ENCODE measurements at regions not wholly inside any gene's neighbourhood (a gene's known extent, or its start where the extent isn't known, plus 50 kb on each side); places are given as distances from the start of the nearest gene placed in this dataset.
"Not testable (repeated sequence)": the region's sequence is repeated elsewhere in the genome, so short reads cannot be mapped to it uniquely, and the experiment has no call there.

- no peak for DNase-seq
Observed at GRCh38 chr13:90308249-90308648, 1039.2 kb upstream of the MIR17HG start.

- DNase-seq: no peak
Observed at GRCh38 chr13:90311929-90312328, 1035.6 kb upstream of the MIR17HG start.

- DNase-seq: no peak
Observed at GRCh38 chr13:90315061-90315460, 1032.4 kb upstream of the MIR17HG start.

GRCh38 chr13:90320664-90321063 is 1026.8 kb upstream of the MIR17HG start:
- DNase-seq: no peak

- no peak for DNase-seq
Observed at GRCh38 chr13:90321281-90321931, 1026.1 kb upstream of the MIR17HG start.

GRCh38 chr13:90329641-90330040 is 1017.8 kb upstream of the MIR17HG start:
- no peak for DNase-seq

- DNase-seq: no peak
Observed at GRCh38 chr13:90331974-90332373, 1015.5 kb upstream of the MIR17HG start.

- no peak for DNase-seq
Observed at GRCh38 chr13:90336507-90336906, 1011.0 kb upstream of the MIR17HG start.

- DNase-seq: not testable (repeated sequence)
Observed at GRCh38 chr13:90341348-90341747, 1006.1 kb upstream of the MIR17HG start.

- DNase-seq: not testable (repeated sequence)
Observed at GRCh38 chr13:90348477-90349136, 998.9 kb upstream of the MIR17HG start.

GRCh38 chr13:90352763-90353162 is 994.7 kb upstream of the MIR17HG start:
- DNase-seq: no peak

GRCh38 chr13:90355162-90355751 is 992.2 kb upstream of the MIR17HG start:
- DNase-seq: no peak

GRCh38 chr13:90360785-90361184 is 986.7 kb upstream of the MIR17HG start:
- DNase-seq: no peak

GRCh38 chr13:90362707-90363106 is 984.8 kb upstream of the MIR17HG start:
- DNase-seq: no peak

GRCh38 chr13:90365130-90365529 is 982.4 kb upstream of the MIR17HG start:
- DNase-seq: no peak

- DNase-seq: no peak
Observed at GRCh38 chr13:90374168-90374567, 973.3 kb upstream of the MIR17HG start.

GRCh38 chr13:90375851-90376250 is 971.6 kb upstream of the MIR17HG start:
- DNase-seq: no peak

- no peak for DNase-seq
Observed at GRCh38 chr13:90382425-90382824, 965.1 kb upstream of the MIR17HG start.

- DNase-seq: no peak
Observed at GRCh38 chr13:90385781-90386489, 961.6 kb upstream of the MIR17HG start.

GRCh38 chr13:90388887-90389452 is 958.5 kb upstream of the MIR17HG start:
- no peak for DNase-seq

- DNase-seq: no peak
Observed at GRCh38 chr13:90389537-90389936, 958.0 kb upstream of the MIR17HG start.

GRCh38 chr13:90393408-90393807 is 954.1 kb upstream of the MIR17HG start:
- no peak for DNase-seq

GRCh38 chr13:90395348-90395747 is 952.1 kb upstream of the MIR17HG start:
- no peak for DNase-seq
